ENCODE measurements at regions not wholly inside any gene's neighbourhood (a gene's known extent, or its start where the extent isn't known, plus 50 kb on each side); places are given as distances from the start of the nearest gene placed in this dataset.

- H3K4me3 ChIP-seq: no peak overlapping the region
- DNase-seq (no peak), ATAC-seq (ENCODE audit: insufficient read depth, low FRiP score) (no peak)
- H3K27me3 ChIP-seq (ENCODE audit: control insufficient read depth in 3 of 3, insufficient read depth in 3 of 3, low read length in 2 of 3): peaks cover 0 to 3% (median 0%) of the 10 kb centered on the region in 3 donors
- no peak overlapping the region for H3K9ac ChIP-seq (ENCODE audit: insufficient read depth in 1 of 2, low read length in 2 of 2)
- WGBS, 2 donors: 69 to 75% methylated on average over 3 of the region's 3 CpGs
- H3K9me3 ChIP-seq (ENCODE audit: control insufficient read depth in 4 of 4, insufficient read depth in 3 of 4, low read length in 3 of 4): no peaks in the 10 kb centered on the region
- no peaks in the 10 kb centered on the region for H3K4me1 ChIP-seq (ENCODE audit: control insufficient read depth in 5 of 5, insufficient read depth in 5 of 5, low read length in 5 of 5)
- no peak for TF ChIP-seq CTCF (IDR thresholded peaks at IDR 0.05; ENCODE audit: control extremely low read depth, extremely low read depth)
- H3K27ac ChIP-seq (ENCODE audit: low read depth in 1 of 2, low read length in 1 of 2): no peak overlapping the region
- H3K36me3 ChIP-seq (ENCODE audit: control insufficient read depth in 4 of 4, insufficient read depth in 4 of 4, low read length in 4 of 4): no peaks in the 10 kb centered on the region
Measured at GRCh38 chr15:53351373-53351772, 408.1 kb downstream of the WDR72 start.

GRCh38 chr15:53346583-53346982 lies 412.9 kb downstream of the WDR72 start:
- Histone ChIP-seq H3K9ac (ENCODE audit: insufficient read depth in 1 of 2, low read length in 2 of 2) (no peak overlapping the region), H3K27me3 (ENCODE audit: control insufficient read depth in 3 of 3, insufficient read depth in 3 of 3, low read length in 2 of 3) (peaks cover 0 to 3% (median 0%) of the 10 kb centered on the region in 3 donors), H3K9me3 (ENCODE audit: control insufficient read depth in 4 of 4, insufficient read depth in 3 of 4, low read length in 3 of 4) (no peaks in the 10 kb centered on the region), H3K27ac (ENCODE audit: low read depth in 1 of 2, low read length in 1 of 2) (no peak overlapping the region), H3K36me3 (ENCODE audit: control insufficient read depth in 4 of 4, insufficient read depth in 4 of 4, low read length in 4 of 4) (no peaks in the 10 kb centered on the region), H3K4me1 (ENCODE audit: control insufficient read depth in 5 of 5, insufficient read depth in 5 of 5, low read length in 5 of 5) (no peaks in the 10 kb centered on the region), H3K4me3 (no peak overlapping the region)
- WGBS, 2 donors: 78 to 90% methylated on average over 3 of the region's 3 CpGs
- ATAC-seq (ENCODE audit: insufficient read depth, low FRiP score) (no peak), DNase-seq (no peak)
- no peak for TF ChIP-seq CTCF (IDR thresholded peaks at IDR 0.05; ENCODE audit: control extremely low read depth, extremely low read depth)

- ATAC-seq (ENCODE audit: insufficient read depth, low FRiP score): no peak
Measured at GRCh38 chr15:53331328-53332190, 427.9 kb downstream of the WDR72 start.

More at GRCh38 chr15:53331328-53332190, 427.9 kb downstream of the WDR72 start:
- no peak for TF ChIP-seq CTCF (IDR thresholded peaks at IDR 0.05; ENCODE audit: control extremely low read depth, extremely low read depth)
- Histone ChIP-seq H3K4me1 (ENCODE audit: control insufficient read depth in 5 of 5, insufficient read depth in 5 of 5, low read length in 5 of 5) (no peaks in the 10 kb centered on the region), H3K27ac (ENCODE audit: low read depth in 1 of 2, low read length in 1 of 2) (no peak overlapping the region), H3K9ac (ENCODE audit: insufficient read depth in 1 of 2, low read length in 2 of 2) (no peak overlapping the region), H3K36me3 (ENCODE audit: control insufficient read depth in 4 of 4, insufficient read depth in 4 of 4, low read length in 4 of 4) (no peaks in the 10 kb centered on the region), H3K4me3 (no peak overlapping the region), H3K9me3 (ENCODE audit: control insufficient read depth in 4 of 4, insufficient read depth in 3 of 4, low read length in 3 of 4) (peaks cover 0 to 1% (median 0%) of the 10 kb centered on the region in 4 donors), H3K27me3 (ENCODE audit: control insufficient read depth in 3 of 3, insufficient read depth in 3 of 3, low read length in 2 of 3) (no peaks in the 10 kb centered on the region)
- DNase-seq: no peak
- 47 to 52% methylated on average over 3 of the region's 3 CpGs for WGBS, 2 donors

Data from lung (tissue), 11 donors.